ENCODE measurements at regions not wholly inside any gene's neighbourhood (a gene's known extent, or its start where the extent isn't known, plus 50 kb on each side); places are given as distances from the start of the nearest gene placed in this dataset.
A peak's percentile ranks its signal among the peaks of the same experiment; 100 is the strongest.

DNA sequence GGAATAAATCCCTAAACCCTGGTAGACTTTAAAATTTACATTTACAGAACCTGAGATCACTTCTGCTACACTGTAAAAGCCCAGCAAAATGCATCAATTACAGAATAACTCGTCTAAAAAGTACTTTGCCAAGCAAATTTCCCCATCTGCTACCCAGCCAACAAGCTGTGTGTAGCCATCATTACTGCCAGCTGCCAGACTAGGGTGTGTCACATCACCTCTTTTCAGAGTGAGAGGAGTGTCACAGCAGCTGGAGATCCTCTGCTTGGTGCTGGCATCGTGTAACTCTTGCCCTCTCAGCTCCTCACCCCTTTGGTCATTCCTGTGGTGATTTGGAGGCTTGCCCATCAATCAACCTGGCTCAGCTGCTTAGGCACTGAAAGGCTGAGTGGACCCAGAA, 340.4 kb upstream of the MMADHC start:
- DNase-seq (ENCODE audit: low read depth) = no peak

DNA sequence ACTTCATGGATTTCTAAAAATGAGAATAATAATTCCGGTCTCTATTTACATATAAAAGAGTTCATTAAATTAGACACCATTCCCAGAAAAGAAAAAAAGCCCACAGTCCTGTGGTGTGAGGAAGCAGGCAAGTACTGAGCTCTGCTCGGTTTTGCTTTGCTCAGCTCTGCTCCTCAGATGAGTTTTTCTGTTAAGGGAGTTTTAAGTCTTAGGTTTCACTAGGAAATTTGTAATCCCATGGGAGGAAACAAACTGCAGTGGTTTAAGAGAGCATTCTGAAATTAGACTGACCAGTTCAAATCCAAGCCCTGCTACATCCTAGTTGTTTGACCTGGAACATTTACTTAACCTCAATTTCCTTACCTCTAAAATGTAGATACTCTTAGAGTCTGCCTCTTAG, 338.6 kb upstream of the MMADHC start:
- DNase-seq (ENCODE audit: low read depth) = no peak

GRCh38 chr2:149924549-149925213, 337.1 kb upstream of the MMADHC start:
- peak; percentile 13 for DNase-seq (ENCODE audit: low read depth)

- peak; percentile 26 for DNase-seq (ENCODE audit: low read depth)
Observed at GRCh38 chr2:149924028-149924427, 336.5 kb upstream of the MMADHC start.

GRCh38 chr2:149921911-149922616, 334.5 kb upstream of the MMADHC start:
- peak; percentile 41 for DNase-seq (ENCODE audit: low read depth)

GRCh38 chr2:149920389-149920788, 332.8 kb upstream of the MMADHC start:
- DNase-seq (ENCODE audit: low read depth) = no peak

DNA sequence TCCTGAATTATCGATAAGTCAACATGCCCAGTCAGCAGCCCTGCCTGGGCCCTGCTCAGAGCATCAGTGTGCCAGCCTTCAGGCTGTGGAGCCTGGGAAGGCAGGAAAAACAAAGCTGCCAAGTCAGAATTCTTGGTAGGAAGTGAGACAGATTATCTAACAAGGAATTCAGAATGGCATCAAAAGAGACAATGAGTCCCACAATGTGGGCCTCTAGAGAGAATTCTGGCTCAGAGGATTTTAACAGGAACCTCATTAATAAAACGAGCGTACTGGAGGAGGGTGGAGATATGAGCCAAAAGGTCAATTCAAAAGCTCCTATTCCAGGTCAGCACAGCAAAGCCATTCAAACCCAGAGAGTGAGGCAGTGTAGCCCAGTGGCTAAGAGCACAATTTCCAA, 327.6 kb upstream of the MMADHC start:
- DNase-seq (ENCODE audit: low read depth) = no peak

- no peak for DNase-seq (ENCODE audit: low read depth)
Observed at GRCh38 chr2:149908726-149909683, 321.4 kb upstream of the MMADHC start.

- DNase-seq (ENCODE audit: low read depth) = no peak
Observed at GRCh38 chr2:149906886-149907285, 319.3 kb upstream of the MMADHC start.

- DNase-seq (ENCODE audit: low read depth) = no peak
Observed at GRCh38 chr2:149904352-149905175, 317.0 kb upstream of the MMADHC start.

DNA sequence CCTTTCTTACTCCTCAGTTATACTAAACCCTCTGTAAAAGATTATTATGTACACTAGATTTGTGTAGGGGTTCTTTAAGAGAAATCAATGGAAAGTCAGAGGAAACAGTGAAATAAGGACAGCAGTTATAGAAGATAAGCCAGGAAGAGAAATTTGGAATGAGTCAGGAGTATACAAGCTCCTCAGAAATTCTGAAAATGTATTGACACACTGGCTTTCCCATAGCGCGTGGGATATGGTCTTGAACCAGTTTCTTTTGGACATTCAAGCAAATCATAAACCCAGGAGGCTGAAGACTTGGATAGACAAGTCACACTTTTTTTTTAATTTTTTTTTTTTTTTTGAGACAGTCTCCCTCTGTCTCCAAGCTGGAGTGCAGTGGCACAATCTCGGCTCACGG, 316.1 kb upstream of the MMADHC start:
- DNase-seq (ENCODE audit: low read depth) = no peak

DNA sequence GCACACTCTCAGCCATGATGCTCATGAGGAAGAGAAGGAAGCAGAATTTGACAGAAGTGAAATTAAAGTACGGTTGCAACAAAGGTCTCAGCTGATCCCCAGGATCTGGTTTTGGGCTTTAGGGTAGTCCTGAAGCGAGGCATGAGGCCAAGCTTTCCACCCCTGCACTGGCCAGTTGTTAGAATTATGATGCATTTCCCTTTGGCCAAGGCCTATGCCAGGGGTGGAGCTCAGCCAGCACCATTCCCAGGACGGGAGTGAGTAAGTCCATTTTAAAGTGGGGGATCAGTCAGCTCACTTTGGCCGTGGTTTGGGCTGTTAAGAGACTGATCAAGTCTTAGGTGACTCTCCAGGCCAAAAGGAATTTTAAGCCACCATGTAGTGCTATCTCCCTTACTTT, 314.5 kb upstream of the MMADHC start:
- DNase-seq (ENCODE audit: low read depth) = peak; percentile 43

- no peak for DNase-seq (ENCODE audit: low read depth)
Observed at GRCh38 chr2:149901231-149901859, 313.8 kb upstream of the MMADHC start.

- no peak for DNase-seq (ENCODE audit: low read depth)
Observed at GRCh38 chr2:149899390-149899789, 311.8 kb upstream of the MMADHC start.

DNA sequence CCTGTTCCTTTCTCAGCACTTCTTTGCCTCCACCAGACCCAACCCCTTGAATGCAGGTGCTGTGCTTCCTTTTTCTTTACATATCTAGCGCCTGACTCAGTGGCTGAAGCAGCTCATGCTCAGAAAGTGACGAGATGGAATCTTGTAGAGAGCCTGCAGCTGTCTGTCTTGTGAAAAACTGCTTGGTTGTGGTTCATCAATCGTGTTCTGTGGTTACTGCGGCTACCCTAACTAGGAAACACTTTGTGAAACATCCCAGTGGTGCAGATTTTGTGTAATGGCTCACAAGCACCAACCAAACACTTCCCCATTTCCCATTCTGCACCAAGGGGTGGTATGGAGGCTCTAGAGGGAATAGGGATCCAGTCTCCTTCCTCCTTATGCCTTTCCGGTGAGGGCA, 307.2 kb upstream of the MMADHC start:
- DNase-seq (ENCODE audit: low read depth) = peak; percentile 58

GRCh38 chr2:149894226-149894625, 306.7 kb upstream of the MMADHC start:
- DNase-seq (ENCODE audit: low read depth) = no peak

DNA sequence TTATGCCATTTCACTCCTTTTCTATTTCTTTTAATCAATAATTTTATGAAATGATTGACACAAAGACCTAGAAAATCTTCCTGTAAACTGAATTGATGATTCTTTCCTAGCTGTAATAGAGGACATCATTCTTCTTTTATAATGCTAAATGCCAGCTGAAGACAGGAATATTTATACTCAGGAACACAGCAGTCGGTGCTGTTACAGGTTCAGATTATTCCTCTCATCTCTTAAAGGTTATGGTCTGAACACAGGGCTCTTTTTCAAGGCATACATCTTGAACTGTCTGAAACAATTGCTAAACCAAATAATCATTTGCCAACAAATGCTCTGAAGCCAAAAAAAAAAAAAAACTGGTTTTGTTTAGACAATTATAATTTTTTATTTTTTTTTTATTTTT, 305.0 kb upstream of the MMADHC start:
- no peak for DNase-seq (ENCODE audit: low read depth)

GRCh38 chr2:149885946-149886345, 298.4 kb upstream of the MMADHC start:
- DNase-seq (ENCODE audit: low read depth) = no peak

DNA sequence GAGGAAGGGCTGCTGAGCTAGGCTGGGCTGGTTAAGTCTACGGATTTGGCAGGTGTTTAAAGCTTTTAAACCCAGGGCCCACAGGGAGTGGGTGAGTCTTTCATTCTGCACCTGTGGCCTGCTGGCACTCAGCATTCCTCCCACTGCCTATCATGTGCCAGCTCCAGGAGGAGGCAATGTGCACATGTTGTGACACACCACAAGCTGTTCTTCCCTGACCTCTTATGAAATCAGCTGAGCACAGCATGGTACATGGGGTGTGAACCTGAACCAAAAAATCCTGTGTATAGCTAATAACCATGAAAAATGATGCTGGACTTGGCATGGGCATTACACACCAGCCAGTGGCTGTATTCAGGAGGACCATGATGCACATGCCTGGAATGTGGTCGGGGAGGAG, 297.9 kb upstream of the MMADHC start:
- peak; percentile 18 for DNase-seq (ENCODE audit: low read depth)

- no peak for DNase-seq (ENCODE audit: low read depth)
Observed at GRCh38 chr2:149884871-149885270, 297.3 kb upstream of the MMADHC start.

GRCh38 chr2:149877913-149878312, 290.3 kb upstream of the MMADHC start:
- peak; percentile 81 for DNase-seq (ENCODE audit: low read depth)

Measured in HT1080 (cell line).